ENCODE measurements at regions not wholly inside any gene's neighbourhood (a gene's known extent, or its start where the extent isn't known, plus 50 kb on each side); places are given as distances from the start of the nearest gene placed in this dataset.

DNA sequence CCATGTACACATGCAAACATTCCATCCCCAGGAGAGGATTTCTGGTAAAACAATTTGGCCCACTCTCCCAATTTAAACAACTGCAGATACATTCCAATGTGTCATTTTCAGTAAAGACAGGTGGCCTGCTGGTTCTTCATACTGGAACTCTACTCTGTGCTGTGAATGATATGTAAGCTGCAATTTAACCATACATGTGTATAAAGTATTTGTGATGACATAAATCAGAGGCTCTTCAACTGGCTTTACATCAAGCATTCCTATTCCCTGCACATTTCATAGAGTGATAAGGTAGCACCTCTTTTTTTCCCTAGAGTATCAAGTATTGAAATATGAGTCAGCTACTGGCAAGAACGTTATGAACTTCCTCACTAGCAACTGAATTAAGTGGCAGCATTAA lies 649.5 kb upstream of the ADGRL2 start:
- TF ChIP-seq GTF2F1 (IDR thresholded peaks at IDR 0.05; ENCODE audit: borderline replicate concordance, low read depth, low read length) (no peak), CTCF (IDR thresholded peaks at IDR 0.05; ENCODE audit: control extremely low read depth in 1 of 3, insufficient read depth in 1 of 3, low read depth in 1 of 3, low read length in 3 of 3) (no peak), CBX5 (IDR thresholded peaks at IDR 0.05; ENCODE audit: low read depth, low read length) (no peak), POLR2A (IDR thresholded peaks at IDR 0.05; ENCODE audit: control extremely low read depth in 1 of 2, low read depth in 2 of 2, low read length in 2 of 2) (no peak), GABPA (IDR thresholded peaks at IDR 0.05; ENCODE audit: borderline replicate concordance, insufficient read depth, low read length) (no peak), SUZ12 (IDR thresholded peaks at IDR 0.05; ENCODE audit: low read length) (no peak), ZNF274 (IDR thresholded peaks at IDR 0.05; ENCODE audit: borderline replicate concordance, extremely low read depth, low read length) (no peak)
- TF ChIP-seq, protein P1, sequence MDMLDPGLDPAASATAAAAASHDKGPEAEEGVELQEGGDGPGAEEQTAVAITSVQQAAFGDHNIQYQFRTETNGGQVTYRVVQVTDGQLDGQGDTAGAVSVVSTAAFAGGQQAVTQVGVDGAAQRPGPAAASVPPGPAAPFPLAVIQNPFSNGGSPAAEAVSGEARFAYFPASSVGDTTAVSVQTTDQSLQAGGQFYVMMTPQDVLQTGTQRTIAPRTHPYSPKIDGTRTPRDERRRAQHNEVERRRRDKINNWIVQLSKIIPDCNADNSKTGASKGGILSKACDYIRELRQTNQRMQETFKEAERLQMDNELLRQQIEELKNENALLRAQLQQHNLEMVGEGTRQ (IDR thresholded peaks at IDR 0.05; ENCODE audit: low read length), result no peak

All from H1 (cell line).